ENCODE measurements at regions not wholly inside any gene's neighbourhood (a gene's known extent, or its start where the extent isn't known, plus 50 kb on each side); places are given as distances from the start of the nearest gene placed in this dataset.

GRCh38 chr6:86255973-86256372 is 613.3 kb upstream of the SYNCRIP start:
- no peak overlapping the region for H3K4me3 Mint-ChIP-seq
- Histone ChIP-seq H3K36me3 (ENCODE audit: insufficient read depth, low read length) (no peaks in the 10 kb centered on the region), H3K9me3 (ENCODE audit: control insufficient read depth in 1 of 2, low read length in 2 of 2) (no peaks in the 10 kb centered on the region), H3K4me1 (ENCODE audit: insufficient read depth, low read length) (no peaks in the 10 kb centered on the region), H3K27ac (ENCODE audit: low read depth, low read length) (no peak overlapping the region), H3K27me3 (ENCODE audit: insufficient read depth, low read length) (no peaks in the 10 kb centered on the region), H3K4me3 (ENCODE audit: low read length in 2 of 2) (no peak overlapping the region)
- H3K27ac Mint-ChIP-seq, result no peak overlapping the region
- no peaks in the 10 kb centered on the region for H3K27me3 Mint-ChIP-seq
- no peaks in the 10 kb centered on the region for H3K4me1 Mint-ChIP-seq
- no peaks in the 10 kb centered on the region for H3K36me3 Mint-ChIP-seq
- intact Hi-C loops (cut with micrococcal nuclease), result no loop called here
- ChIA-PET POLR2A (ENCODE audit: partially characterized antibody) (no interaction called here), CTCF (ENCODE audit: partially characterized antibody) (no interaction called here)
- H3K9me3 Mint-ChIP-seq, result peaks cover 0 to 10% (median 2%) of the 10 kb centered on the region in 8 donors
- DNase-seq, result no peak

DNA sequence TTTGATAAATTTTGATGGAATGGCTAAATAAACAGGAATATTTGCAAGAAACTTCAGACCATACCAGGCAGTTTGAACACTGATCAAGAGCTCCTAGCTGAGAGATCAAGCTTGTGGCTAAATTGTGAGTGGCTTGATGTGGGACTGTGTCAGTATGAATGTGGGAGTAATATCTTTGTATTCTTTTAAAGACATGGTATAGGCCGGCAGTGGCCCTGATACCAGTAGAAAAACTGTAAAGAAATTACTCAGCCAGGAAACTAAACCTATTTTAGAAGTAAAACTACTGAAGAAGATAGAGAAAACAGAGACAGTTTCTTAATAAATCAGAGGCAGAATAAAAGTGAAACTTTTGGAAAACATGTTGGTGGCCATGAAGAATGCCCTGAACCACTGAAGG is 608.4 kb upstream of the SYNCRIP start:
- Mint-ChIP-seq H3K36me3 (no peaks in the 10 kb centered on the region), H3K4me1 (no peaks in the 10 kb centered on the region), H3K4me3 (no peak overlapping the region), H3K27me3 (no peaks in the 10 kb centered on the region), H3K27ac (no peak overlapping the region), H3K9me3 (peaks cover 0 to 6% (median 2%) of the 10 kb centered on the region in 8 donors)
- H3K9me3 ChIP-seq (ENCODE audit: control insufficient read depth in 1 of 2, low read length in 2 of 2), result no peaks in the 10 kb centered on the region
- H3K27me3 ChIP-seq (ENCODE audit: insufficient read depth, low read length), result no peaks in the 10 kb centered on the region
- intact Hi-C loops (cut with micrococcal nuclease), result no loop called here
- H3K4me1 ChIP-seq (ENCODE audit: insufficient read depth, low read length), result no peaks in the 10 kb centered on the region
- ChIA-PET POLR2A (ENCODE audit: partially characterized antibody) (no interaction called here), CTCF (ENCODE audit: partially characterized antibody) (no interaction called here)
- no peak overlapping the region for H3K4me3 ChIP-seq (ENCODE audit: low read length in 2 of 2)
- H3K36me3 ChIP-seq (ENCODE audit: insufficient read depth, low read length), result no peaks in the 10 kb centered on the region
- no peak for DNase-seq
- no peak overlapping the region for H3K27ac ChIP-seq (ENCODE audit: low read depth, low read length)

- intact Hi-C loops (cut with micrococcal nuclease), result no loop called here
- POLR2A ChIA-PET (ENCODE audit: partially characterized antibody), result no interaction called here
- DNase-seq, result no peak
- no peaks in the 10 kb centered on the region for H3K36me3 ChIP-seq (ENCODE audit: insufficient read depth, low read length)
- Mint-ChIP-seq H3K4me1 (no peaks in the 10 kb centered on the region), H3K27me3 (no peaks in the 10 kb centered on the region), H3K9me3 (peaks cover 0 to 5% (median 0%) of the 10 kb centered on the region in 8 donors), H3K4me3 (no peak overlapping the region), H3K27ac (no peak overlapping the region), H3K36me3 (no peaks in the 10 kb centered on the region)
- CTCF ChIA-PET (ENCODE audit: partially characterized antibody), result no interaction called here
- H3K4me3 ChIP-seq (ENCODE audit: low read length in 2 of 2), result no peak overlapping the region
- H3K27me3 ChIP-seq (ENCODE audit: insufficient read depth, low read length), result no peaks in the 10 kb centered on the region
- H3K9me3 ChIP-seq (ENCODE audit: control insufficient read depth in 1 of 2, low read length in 2 of 2), result no peaks in the 10 kb centered on the region
- no peaks in the 10 kb centered on the region for H3K4me1 ChIP-seq (ENCODE audit: insufficient read depth, low read length)
- no peak overlapping the region for H3K27ac ChIP-seq (ENCODE audit: low read depth, low read length)
Measured at GRCh38 chr6:86217906-86218305, 575.2 kb upstream of the SYNCRIP start.

DNA sequence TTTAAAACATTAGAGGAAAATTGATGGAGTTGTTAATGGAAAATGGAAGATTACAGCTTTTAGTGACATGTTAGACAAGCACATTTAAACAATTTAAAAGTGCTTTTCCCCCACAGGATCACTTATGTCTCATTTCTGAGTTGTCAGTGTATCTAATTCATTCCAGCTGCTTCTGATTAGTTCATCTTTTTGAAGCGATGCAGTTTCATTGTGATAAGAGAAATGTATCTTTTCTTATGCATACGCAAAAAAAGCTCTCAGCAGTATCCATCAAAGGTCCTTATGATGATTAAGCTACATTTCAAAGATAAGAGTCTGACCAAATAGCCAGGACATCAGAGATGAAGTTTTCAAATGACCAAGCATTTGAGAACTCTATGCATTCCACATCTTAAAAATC is 572.6 kb upstream of the SYNCRIP start:
- ChIA-PET CTCF (ENCODE audit: partially characterized antibody) (no interaction called here), POLR2A (ENCODE audit: partially characterized antibody) (no interaction called here)
- Mint-ChIP-seq H3K4me1 (no peaks in the 10 kb centered on the region), H3K36me3 (no peaks in the 10 kb centered on the region), H3K27me3 (no peaks in the 10 kb centered on the region), H3K27ac (no peak overlapping the region), H3K4me3 (no peak overlapping the region), H3K9me3 (peaks cover 0 to 2% (median 0%) of the 10 kb centered on the region in 8 donors)
- Histone ChIP-seq H3K9me3 (ENCODE audit: control insufficient read depth in 1 of 2, low read length in 2 of 2) (no peaks in the 10 kb centered on the region), H3K27ac (ENCODE audit: low read depth, low read length) (no peak overlapping the region), H3K27me3 (ENCODE audit: insufficient read depth, low read length) (no peaks in the 10 kb centered on the region), H3K4me1 (ENCODE audit: insufficient read depth, low read length) (no peaks in the 10 kb centered on the region), H3K4me3 (ENCODE audit: low read length in 2 of 2) (no peak overlapping the region), H3K36me3 (ENCODE audit: insufficient read depth, low read length) (no peaks in the 10 kb centered on the region)
- intact Hi-C loops (cut with micrococcal nuclease), result no loop called here
- no peak for DNase-seq

DNA sequence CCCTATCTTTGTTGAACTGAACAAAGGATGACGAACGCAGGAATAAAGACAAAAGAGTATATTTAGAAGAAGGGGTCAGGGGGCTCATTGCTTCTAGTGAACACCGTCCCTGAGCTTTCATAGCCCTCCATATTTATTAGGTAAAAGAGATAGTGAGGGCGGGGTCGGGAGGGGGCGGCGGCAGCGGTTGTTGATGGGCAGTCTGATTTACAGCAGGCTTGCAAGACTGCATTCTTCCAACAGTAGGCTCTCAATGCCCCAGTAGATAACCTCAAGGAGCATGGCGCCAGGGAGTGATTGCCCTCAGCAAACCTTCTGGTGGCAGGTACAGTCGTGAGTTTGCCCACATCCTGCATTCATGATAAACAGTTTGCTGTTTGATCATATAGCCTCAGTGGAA is 563.3 kb upstream of the SYNCRIP start:
- Mint-ChIP-seq H3K9me3 (peaks cover 0 to 8% (median 3%) of the 10 kb centered on the region in 8 donors), H3K27me3 (no peaks in the 10 kb centered on the region), H3K4me3 (no peak overlapping the region), H3K4me1 (no peaks in the 10 kb centered on the region), H3K36me3 (no peaks in the 10 kb centered on the region), H3K27ac (no peak overlapping the region)
- no peaks in the 10 kb centered on the region for H3K4me1 ChIP-seq (ENCODE audit: insufficient read depth, low read length)
- no peak overlapping the region for H3K4me3 ChIP-seq (ENCODE audit: low read length in 2 of 2)
- no peaks in the 10 kb centered on the region for H3K9me3 ChIP-seq (ENCODE audit: control insufficient read depth in 1 of 2, low read length in 2 of 2)
- intact Hi-C loops (cut with micrococcal nuclease), result no loop called here
- ChIA-PET POLR2A (ENCODE audit: partially characterized antibody) (no interaction called here), CTCF (ENCODE audit: partially characterized antibody) (no interaction called here)
- no peaks in the 10 kb centered on the region for H3K27me3 ChIP-seq (ENCODE audit: insufficient read depth, low read length)
- H3K27ac ChIP-seq (ENCODE audit: low read depth, low read length), result no peak overlapping the region
- H3K36me3 ChIP-seq (ENCODE audit: insufficient read depth, low read length), result no peaks in the 10 kb centered on the region
- no peak for DNase-seq

DNA sequence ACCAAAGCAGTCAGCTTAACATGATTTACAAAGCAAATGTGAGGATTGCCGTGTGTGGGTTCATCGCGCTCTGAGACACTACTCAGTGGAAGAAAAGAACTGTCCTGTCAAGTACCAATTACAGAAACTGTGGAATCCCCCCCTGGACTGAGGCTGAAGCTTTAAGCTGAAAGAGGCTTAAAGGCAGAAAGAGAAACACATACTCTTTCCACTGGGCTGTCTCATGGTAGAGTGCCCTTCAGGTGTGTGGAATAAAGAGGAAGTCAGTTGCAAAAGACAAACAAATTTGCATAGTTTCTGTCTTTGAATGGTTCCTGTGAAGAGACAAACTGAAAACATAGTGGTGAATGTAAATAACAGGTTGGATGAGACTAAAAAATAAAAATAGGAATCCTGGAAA is 560.4 kb upstream of the SYNCRIP start:
- Mint-ChIP-seq H3K27me3 (no peaks in the 10 kb centered on the region), H3K9me3 (peaks cover 0 to 7% (median 5%) of the 10 kb centered on the region in 8 donors), H3K4me3 (no peak overlapping the region), H3K27ac (no peak overlapping the region), H3K4me1 (no peaks in the 10 kb centered on the region), H3K36me3 (no peaks in the 10 kb centered on the region)
- Histone ChIP-seq H3K4me3 (ENCODE audit: low read length in 2 of 2) (no peak overlapping the region), H3K27ac (ENCODE audit: low read depth, low read length) (no peak overlapping the region), H3K27me3 (ENCODE audit: insufficient read depth, low read length) (no peaks in the 10 kb centered on the region), H3K9me3 (ENCODE audit: control insufficient read depth in 1 of 2, low read length in 2 of 2) (no peaks in the 10 kb centered on the region), H3K36me3 (ENCODE audit: insufficient read depth, low read length) (no peaks in the 10 kb centered on the region), H3K4me1 (ENCODE audit: insufficient read depth, low read length) (no peaks in the 10 kb centered on the region)
- DNase-seq, result no peak
- POLR2A ChIA-PET (ENCODE audit: partially characterized antibody), result no interaction called here
- CTCF ChIA-PET (ENCODE audit: partially characterized antibody), result no interaction called here
- intact Hi-C loops (cut with micrococcal nuclease), result no loop called here

GRCh38 chr6:86193821-86194220 is 551.1 kb upstream of the SYNCRIP start:
- DNase-seq, result no peak
- POLR2A ChIA-PET (ENCODE audit: partially characterized antibody), result no interaction called here
- no peaks in the 10 kb centered on the region for H3K27me3 Mint-ChIP-seq
- no peaks in the 10 kb centered on the region for H3K4me1 Mint-ChIP-seq
- Histone ChIP-seq H3K27me3 (ENCODE audit: insufficient read depth, low read length) (no peaks in the 10 kb centered on the region), H3K4me1 (ENCODE audit: insufficient read depth, low read length) (no peaks in the 10 kb centered on the region), H3K4me3 (ENCODE audit: low read length in 2 of 2) (no peak overlapping the region), H3K9me3 (ENCODE audit: control insufficient read depth in 1 of 2, low read length in 2 of 2) (no peaks in the 10 kb centered on the region), H3K36me3 (ENCODE audit: insufficient read depth, low read length) (no peaks in the 10 kb centered on the region), H3K27ac (ENCODE audit: low read depth, low read length) (no peak overlapping the region)
- CTCF ChIA-PET (ENCODE audit: partially characterized antibody), result no interaction called here
- peaks cover 0 to 2% (median 0%) of the 10 kb centered on the region in 8 donors for H3K9me3 Mint-ChIP-seq
- intact Hi-C loops (cut with micrococcal nuclease), result loop anchor here (2.0 kb wide), 1 partner anchor 839 kb away; no protein-coding TSS in a partner anchor
- H3K36me3 Mint-ChIP-seq, result no peaks in the 10 kb centered on the region
- H3K4me3 Mint-ChIP-seq, result no peak overlapping the region
- H3K27ac Mint-ChIP-seq, result no peak overlapping the region

DNA sequence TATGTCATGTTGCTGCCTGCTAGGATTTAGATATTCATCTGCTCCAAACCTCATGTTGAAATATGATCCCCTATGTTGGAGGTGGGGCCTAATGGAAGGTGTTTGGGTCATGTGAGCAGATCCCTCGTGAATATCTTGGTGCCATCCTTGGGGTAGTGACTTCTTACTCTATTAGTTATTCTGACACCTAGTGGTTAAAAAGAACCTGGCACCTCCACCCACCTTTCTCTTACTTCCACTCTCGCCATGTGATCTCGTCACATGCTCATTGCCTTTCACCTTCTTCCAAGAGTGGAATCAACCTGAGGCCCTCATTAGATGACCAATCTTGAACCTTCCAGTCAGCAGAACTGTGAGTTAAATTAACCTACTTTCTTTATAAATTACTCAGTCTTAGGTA is 549.4 kb upstream of the SYNCRIP start:
- DNase-seq, result no peak
- H3K4me3 ChIP-seq (ENCODE audit: low read length in 2 of 2), result no peak overlapping the region

More for the DNA sequence above, 549.4 kb upstream of the SYNCRIP start:
- Histone ChIP-seq H3K36me3 (ENCODE audit: insufficient read depth, low read length) (no peaks in the 10 kb centered on the region), H3K9me3 (ENCODE audit: control insufficient read depth in 1 of 2, low read length in 2 of 2) (no peaks in the 10 kb centered on the region), H3K27me3 (ENCODE audit: insufficient read depth, low read length) (no peaks in the 10 kb centered on the region), H3K4me1 (ENCODE audit: insufficient read depth, low read length) (no peaks in the 10 kb centered on the region), H3K27ac (ENCODE audit: low read depth, low read length) (no peak overlapping the region)
- H3K4me3 Mint-ChIP-seq, result no peak overlapping the region
- H3K36me3 Mint-ChIP-seq, result no peaks in the 10 kb centered on the region
- ChIA-PET CTCF (ENCODE audit: partially characterized antibody) (no interaction called here), POLR2A (ENCODE audit: partially characterized antibody) (no interaction called here)
- H3K27ac Mint-ChIP-seq, result no peak overlapping the region
- no peaks in the 10 kb centered on the region for H3K4me1 Mint-ChIP-seq
- no peaks in the 10 kb centered on the region for H3K27me3 Mint-ChIP-seq
- intact Hi-C loops (cut with micrococcal nuclease), result loop anchor here (2.0 kb wide), 1 partner anchor 837 kb away; no protein-coding TSS in a partner anchor
- peaks cover 0 to 2% (median 0%) of the 10 kb centered on the region in 8 donors for H3K9me3 Mint-ChIP-seq
